ENCODE measurements at regions not wholly inside any gene's neighbourhood (a gene's known extent, or its start where the extent isn't known, plus 50 kb on each side); places are given as distances from the start of the nearest gene placed in this dataset.
A peak's percentile ranks its signal among the peaks of the same experiment; 100 is the strongest.

GRCh38 chr12:124109760-124110159 is 136.7 kb downstream of the ZNF664 start:
- Histone ChIP-seq H2AK5ac (ENCODE audit: low read depth, low read length) (no peak overlapping the region), H3K79me2 (ENCODE audit: control insufficient read depth in 1 of 2, insufficient read depth in 2 of 2, low read length in 2 of 2) (no peaks in the 10 kb centered on the region), H3K4me1 (replicated peaks in 1 of 4; ENCODE audit: control insufficient read depth in 3 of 4, insufficient read depth in 4 of 4, low read length in 3 of 4) (peaks cover 0 to 11% (median under 1%) of the 10 kb centered on the region in 4 experiments; a peak in 2 of 7 replicates), H3K4ac (replicated peaks; ENCODE audit: insufficient read length, low read depth, low read length) (no peak overlapping the region), H2BK20ac (ENCODE audit: low read length) (0 out of 2 replicates have a peak overlapping the region, but pooled peaks have one; percentile 50), H3K18ac (ENCODE audit: extremely low read depth, low read length) (no peak overlapping the region), H3K23ac (ENCODE audit: insufficient read length) (no peak overlapping the region), H3K27me3 (replicated peaks in 1 of 4; ENCODE audit: control insufficient read depth in 3 of 4, extremely low read depth in 1 of 4, insufficient read depth in 3 of 4, low read length in 3 of 4) (no peaks in the 10 kb centered on the region; a peak in 1 of 7 replicates), H2BK15ac (ENCODE audit: low read length) (no peak overlapping the region), H2BK5ac (ENCODE audit: low read depth, low read length) (no peak overlapping the region), H3K79me1 (ENCODE audit: low read depth, low read length) (no peaks in the 10 kb centered on the region), H3K56ac (replicated peaks; ENCODE audit: insufficient read length, low read depth, low read length) (no peak overlapping the region), H2BK120ac (replicated peaks; ENCODE audit: low read depth, low read length) (no peak overlapping the region), H4K91ac (replicated peaks; ENCODE audit: insufficient read length, low read length) (no peak overlapping the region), H3K36me3 (ENCODE audit: control insufficient read depth in 2 of 4, insufficient read depth in 4 of 4, low read length in 3 of 4) (no peaks in the 10 kb centered on the region), H3K27ac (ENCODE audit: low read depth, low read length) (no peak overlapping the region), H2BK12ac (ENCODE audit: low read depth, low read length) (no peak overlapping the region), H3K14ac (ENCODE audit: insufficient read length) (no peak overlapping the region), H3K4me2 (ENCODE audit: insufficient read depth in 1 of 2, low read depth in 2 of 2, low read length in 2 of 2) (no peak overlapping the region), H4K20me1 (replicated peaks in 1 of 2; ENCODE audit: control insufficient read depth in 1 of 2, insufficient read depth in 2 of 2, low read length in 2 of 2) (no peaks in the 10 kb centered on the region), H4K5ac (ENCODE audit: insufficient read length, low read depth, low read length) (no peak overlapping the region), H4K8ac (ENCODE audit: extremely low read depth, insufficient read depth, low read length) (no peak overlapping the region), H3K9me3 (ENCODE audit: insufficient read depth in 2 of 2, low read depth in 1 of 2, low read length in 1 of 2) (peaks cover 5 to 9% of the 10 kb centered on the region in 2 experiments), H2AFZ (ENCODE audit: low read length) (0 out of 2 replicates have a peak overlapping the region, but pooled peaks have one; percentile 75), H3K23me2 (ENCODE audit: low read depth, low read length) (no peaks in the 10 kb centered on the region), H3K9ac (replicated peaks in 1 of 4; ENCODE audit: extremely low read depth in 1 of 4, low read depth in 3 of 4, low read length in 3 of 4) (no peak overlapping the region), H3K4me3 (ENCODE audit: extremely low read depth in 1 of 4, insufficient read depth in 2 of 4, low read depth in 3 of 4, low read length in 4 of 4) (no peak overlapping the region)
- 63% methylated on average over 3 of the region's 3 CpGs; no CpG with 5 or more reads in 1 of the 2 experiments for WGBS, 2 experiments (ENCODE audit: extremely low coverage in 1 of 2, insufficient coverage in 1 of 2, insufficient read length in 1 of 2, insufficient replicate concordance in 2 of 2, low coverage in 1 of 2, low lambda C conversion rate in 2 of 2, missing lambda C conversion rate in 1 of 2)
- ChIA-PET POLR2A (ENCODE audit: partially characterized antibody) (interaction anchor here (0.6 to 1.6 kb wide), 3 partner anchors 10 to 37 kb away, joined by 3 to 5 read pairs (median 3); no protein-coding TSS in a partner anchor), CTCF (ENCODE audit: partially characterized antibody) (interaction anchor here (0.8 to 1.2 kb wide), 4 partner anchors 11 to 164 kb away, joined by 3 to 4 read pairs (median 3); no protein-coding TSS in a partner anchor)
- peak; percentile 80 for FAIRE-seq
- DNase-seq (ENCODE audit: low read depth in 1 of 2, low spot score in 2 of 2) = no peak
- no peak for TF ChIP-seq KDM4A (IDR thresholded peaks at IDR 0.05; ENCODE audit: low read depth, low read length, severe bottlenecking)
- no peak for TF ChIP-seq SP2 (IDR thresholded peaks at IDR 0.05; ENCODE audit: low read length)
- TF ChIP-seq CTCF (IDR thresholded peaks at IDR 0.05; ENCODE audit: control extremely low read depth in 1 of 3, insufficient read depth in 1 of 3, low read depth in 1 of 3, low read length in 3 of 3) = no peak
- TF ChIP-seq CEBPB (IDR thresholded peaks at IDR 0.05; ENCODE audit: low read depth, low read length) = no peak
- no peak for TF ChIP-seq KDM1A (IDR thresholded peaks at IDR 0.05; ENCODE audit: borderline replicate concordance, low read length)
- no peak for TF ChIP-seq TEAD4 (IDR thresholded peaks at IDR 0.05; ENCODE audit: low read depth, low read length)
- no peak for TF ChIP-seq TBP (IDR thresholded peaks at IDR 0.05; ENCODE audit: low read depth, low read length)
- no peak for TF ChIP-seq PHF8 (conservative IDR thresholded peaks at IDR 0.05; ENCODE audit: low read depth, low read length)
- TF ChIP-seq EGR1 (IDR thresholded peaks at IDR 0.05; ENCODE audit: borderline replicate concordance, low read depth, low read length) = no peak
- TF ChIP-seq HDAC2 (IDR thresholded peaks at IDR 0.05; ENCODE audit: borderline replicate concordance in 1 of 2, low read depth in 2 of 2, low read length in 2 of 2) = no peak
- TF ChIP-seq ATF3 (IDR thresholded peaks at IDR 0.05; ENCODE audit: insufficient read depth, low read depth, low read length) = peak; percentile 82
